Loucy (cell line): ENCODE measurements at regions not wholly inside any gene's neighbourhood (a gene's known extent, or its start where the extent isn't known, plus 50 kb on each side); places are given as distances from the start of the nearest gene placed in this dataset.

Experiments
- CTCF ChIP-seq: fragments of 200-600 bp; sonication (generic); conservative IDR thresholded peaks from 2 replicates; pipeline ENCODE4 v1.5.1; 2014; ENCODE audit warnings: mild to moderate bottlenecking, antibody characterized with exemption, low read length
- EZH2phosphoT487 ChIP-seq: fragments of 200-600 bp; IDR thresholded peaks from 2 replicates; pipeline ENCODE4 v1.6.1; 2018; ENCODE audit warnings: antibody characterized with exemption, mild to moderate bottlenecking, moderate library complexity, borderline replicate concordance

- TF ChIP-seq CTCF (no peak), EZH2phosphoT487 (no peak)
These were observed 865.1 kb downstream of the CDH18 start for GRCh38 chr5:19122923-19123322.
